ENCODE measurements at regions not wholly inside any gene's neighbourhood (a gene's known extent, or its start where the extent isn't known, plus 50 kb on each side); places are given as distances from the start of the nearest gene placed in this dataset.
A peak's percentile ranks its signal among the peaks of the same experiment; 100 is the strongest.

GRCh38 chr6:4008324-4009047, 70.5 kb downstream of the FAM217A start:
- no peak for DNase-seq

DNA sequence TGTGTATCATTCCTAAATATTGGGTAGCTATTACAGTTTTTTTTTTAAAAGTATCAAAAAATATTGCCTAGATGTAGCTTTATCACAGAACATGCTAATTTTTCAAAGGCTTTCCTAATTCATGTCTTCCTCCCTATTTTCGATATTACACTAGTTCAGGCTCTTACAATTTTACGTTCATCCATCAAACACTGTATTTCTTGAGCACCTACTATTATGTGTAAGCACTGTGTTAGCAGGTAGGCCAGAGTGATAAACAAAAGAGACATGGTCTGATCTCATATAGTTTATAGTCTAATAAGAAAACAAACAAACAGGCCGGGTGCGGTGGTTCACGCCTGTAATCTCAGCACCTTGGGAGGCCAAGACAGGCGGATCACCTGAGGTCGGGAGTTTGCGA, 69.5 kb downstream of the FAM217A start:
- no peak for DNase-seq

- DNase-seq: no peak
Measured at GRCh38 chr6:4010048-4010447, 68.9 kb downstream of the FAM217A start.

DNA sequence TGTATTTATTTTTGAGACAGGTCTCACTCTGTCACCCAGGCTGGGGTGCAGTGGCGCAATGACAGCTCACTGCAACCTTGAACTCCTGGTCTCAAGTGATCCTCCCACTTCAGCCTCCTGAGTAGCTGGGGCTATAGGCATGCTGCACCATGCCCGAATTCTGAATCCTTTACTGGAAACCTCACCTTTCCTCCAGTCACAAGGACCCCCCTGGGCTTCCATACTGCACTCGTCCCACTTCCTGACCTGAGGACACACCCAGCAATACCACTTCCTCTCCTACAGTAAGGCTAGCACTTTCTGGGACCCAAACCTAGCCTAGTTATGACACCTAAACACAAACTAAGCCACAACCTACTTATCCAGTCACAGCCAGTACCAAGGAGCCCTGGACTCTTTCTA, 68.2 kb downstream of the FAM217A start:
- DNase-seq: no peak

- DNase-seq: no peak
Measured at GRCh38 chr6:4012826-4013225, 66.1 kb downstream of the FAM217A start.

- DNase-seq: no peak
Measured at GRCh38 chr6:4017058-4017739, 61.7 kb downstream of the FAM217A start.

DNA sequence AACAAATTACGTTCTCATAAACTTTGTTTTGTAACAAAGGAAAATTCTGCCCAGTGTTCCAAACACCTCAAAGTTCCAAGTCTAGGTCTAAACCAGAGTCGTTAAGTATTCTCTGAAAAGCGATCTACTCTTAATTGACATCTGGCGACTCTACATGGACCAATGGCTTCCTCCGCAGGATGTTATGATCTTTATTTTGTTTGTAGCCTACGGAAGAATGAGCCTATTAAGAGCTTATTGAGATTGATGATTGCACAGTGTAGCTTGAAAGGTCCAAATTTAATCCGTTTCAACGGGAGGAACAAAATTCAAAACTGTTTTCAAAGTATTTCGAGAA, 61.1 kb downstream of the FAM217A start:
- no peak for DNase-seq

DNA sequence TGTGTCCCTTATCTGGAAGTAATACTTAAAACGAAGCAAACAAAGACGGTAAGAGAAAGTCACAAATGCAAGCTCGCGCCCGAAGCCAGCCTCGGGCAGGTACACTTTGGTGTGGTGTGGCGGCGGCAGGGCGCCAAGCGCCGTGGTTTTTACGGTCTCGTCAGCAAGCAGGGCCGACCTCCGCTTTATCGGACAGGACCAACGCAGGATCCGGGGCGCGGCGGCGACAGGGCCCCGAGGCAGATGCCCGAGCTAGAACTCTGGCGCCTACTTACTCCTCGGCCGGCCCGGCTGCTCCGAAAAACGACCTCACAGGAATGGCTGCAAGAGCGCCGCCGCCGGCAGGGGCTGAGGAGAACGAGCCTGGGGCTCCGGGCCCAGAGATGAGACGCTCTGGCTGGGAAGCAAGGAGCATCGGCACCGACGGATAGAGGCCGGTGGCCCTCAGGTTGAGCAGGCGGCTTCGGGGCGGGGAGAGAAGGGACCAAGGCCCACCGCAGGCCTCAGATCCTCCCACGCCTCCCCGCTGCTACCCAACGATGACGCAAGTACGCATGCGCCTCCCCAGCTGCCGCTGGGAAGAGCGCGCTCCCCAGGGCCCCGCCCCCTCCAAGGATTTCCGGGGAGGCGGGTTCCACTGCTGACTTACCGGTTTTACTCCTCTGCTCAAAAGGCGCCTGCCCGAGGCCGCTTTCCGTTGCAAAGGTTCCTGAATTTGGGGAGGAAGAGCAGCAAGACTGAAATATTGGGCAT, 60.6 kb downstream of the FAM217A start:
- peak; percentile 96 for DNase-seq
